ENCODE measurements at regions not wholly inside any gene's neighbourhood (a gene's known extent, or its start where the extent isn't known, plus 50 kb on each side); places are given as distances from the start of the nearest gene placed in this dataset.
A peak's percentile ranks its signal among the peaks of the same experiment; 100 is the strongest.
"Not testable (repeated sequence)": the region's sequence is repeated elsewhere in the genome, so short reads cannot be mapped to it uniquely, and the experiment has no call there.

GRCh38 chr22:44640618-44641155, 61.3 kb upstream of the PRR5 start:
- H3K27me3 ChIP-seq, result peaks cover 0 to 7% (median 0%) of the 10 kb centered on the region in 3 donors
- intact Hi-C loops (cut with DNase I), result no loop called here
- 68 to 79% methylated on average over 12 of the region's 12 CpGs for WGBS, 2 donors
- TF ChIP-seq CTCF (IDR thresholded peaks at IDR 0.05) (no peak), EP300 (IDR thresholded peaks at IDR 0.05) (no peak), POLR2AphosphoS5 (IDR thresholded peaks at IDR 0.05) (no peak), POLR2A (IDR thresholded peaks at IDR 0.05) (no peak)
- H3K27ac ChIP-seq, result no peak overlapping the region
- H3K4me3 ChIP-seq, result no peak overlapping the region
- H3K4me1 ChIP-seq, result peaks cover 0 to 5% (median 2%) of the 10 kb centered on the region in 4 donors
- H3K9me3 ChIP-seq, result no peaks in the 10 kb centered on the region
- no peak for DNase-seq
- H3K36me3 ChIP-seq, result no peaks in the 10 kb centered on the region

- no peaks in the 10 kb centered on the region for H3K36me3 ChIP-seq
- no peak overlapping the region for H3K4me3 ChIP-seq
- no peaks in the 10 kb centered on the region for H3K9me3 ChIP-seq
- H3K4me1 ChIP-seq, result peaks cover 0 to 5% (median 2%) of the 10 kb centered on the region in 4 donors
- no peak for TF ChIP-seq POLR2A (IDR thresholded peaks at IDR 0.05)
- TF ChIP-seq CTCF (IDR thresholded peaks at IDR 0.05), result no peak
- TF ChIP-seq EP300 (IDR thresholded peaks at IDR 0.05), result no peak
- TF ChIP-seq POLR2AphosphoS5 (IDR thresholded peaks at IDR 0.05), result no peak
- DNase-seq, result no peak
- H3K27ac ChIP-seq, result peak overlapping the region in 2 of 4 donors; percentile 29 to 63
- intact Hi-C loops (cut with DNase I), result no loop called here
- WGBS, 2 donors, result 39 to 57% methylated on average over 12 of the region's 12 CpGs
- H3K27me3 ChIP-seq, result peaks cover 0 to 7% (median 0%) of the 10 kb centered on the region in 3 donors
Observed at GRCh38 chr22:44639891-44640617, 62.0 kb upstream of the PRR5 start.

- peak; percentile 69 for DNase-seq
- no peaks in the 10 kb centered on the region for H3K9me3 ChIP-seq
- H3K36me3 ChIP-seq, result no peaks in the 10 kb centered on the region
- peaks cover 0 to 5% (median 2%) of the 10 kb centered on the region in 4 donors for H3K4me1 ChIP-seq
- peak overlapping the region; percentile 18 to 63 (median 36) for H3K27ac ChIP-seq
- TF ChIP-seq POLR2A (IDR thresholded peaks at IDR 0.05) (no peak), EP300 (IDR thresholded peaks at IDR 0.05) (peak in 1 of 4 donors; percentile 71), CTCF (IDR thresholded peaks at IDR 0.05) (no peak), POLR2AphosphoS5 (IDR thresholded peaks at IDR 0.05) (peak in 2 of 4 donors; percentile 43 to 58)
- peaks cover 0 to 7% (median 0%) of the 10 kb centered on the region in 3 donors for H3K27me3 ChIP-seq
- intact Hi-C loops (cut with DNase I), result no loop called here
- H3K4me3 ChIP-seq, result no peak overlapping the region
- WGBS, 2 donors, result 76 to 84% methylated on average over 34 of the region's 34 CpGs
Observed at GRCh38 chr22:44638971-44639760, 62.8 kb upstream of the PRR5 start.

- H3K27me3 ChIP-seq; H3K27ac ChIP-seq; DNase-seq; intact Hi-C loops (cut with DNase I); H3K4me1 ChIP-seq; H3K4me3 ChIP-seq; H3K9me3 ChIP-seq; H3K36me3 ChIP-seq: not testable (repeated sequence)
- WGBS, 2 donors, result 95 to 96% methylated on average over 3 of the region's 3 CpGs
Observed at GRCh38 chr22:44636502-44637206, 65.3 kb upstream of the PRR5 start.

- H3K27me3 ChIP-seq; intact Hi-C loops (cut with DNase I); H3K4me3 ChIP-seq; H3K27ac ChIP-seq; H3K9me3 ChIP-seq; H3K36me3 ChIP-seq; H3K4me1 ChIP-seq; DNase-seq: not testable (repeated sequence)
- WGBS, 2 donors, result 79 to 91% methylated on average over 9 of the region's 9 CpGs
Observed at GRCh38 chr22:44635567-44635966, 66.4 kb upstream of the PRR5 start.
